HepG2 (cell line): ENCODE measurements at regions not wholly inside any gene's neighbourhood (a gene's known extent, or its start where the extent isn't known, plus 50 kb on each side); places are given as distances from the start of the nearest gene placed in this dataset.

ENCODE experiments used
- ATAC-seq: fragments of 200-7000 bp; cut with Tn5 transposase; 3 replicates; pipeline ENCODE4 v1.9.1; 2020; ENCODE audit warnings: mild to moderate bottlenecking, moderate library complexity
- BruUV-seq: library from RNA; stranded (reverse); fragments of 400-500 nt; replicated peaks from 2 replicates; lab custom pipeline; 2021; lab: Mats Ljungman, UMichigan
- CTCF ChIA-PET: fragments of 300-600 bp; formaldehyde crosslinking; extraction: SDS; loops from one replicate; lab custom pipeline; 2021; ENCODE audit warnings: low total read pairs, inconsistent platforms, low intra/inter-chr PET ratio; lab: Yijun Ruan, JAX
- POLR2A ChIA-PET: fragments of 350-600 bp; sonication (Branson Sonifier 250); formaldehyde crosslinking; loops from one replicate; lab custom pipeline; 2020; ENCODE audit warnings: antibody characterized with exemption, inconsistent platforms; lab: Yijun Ruan, JAX
- DNase-seq: peaks from one replicate; pipeline ENCODE4 v3.0.0-alpha.2; 2015; ENCODE audit warnings: low spot score
- FAIRE-seq: peaks from 3 replicates; lab custom pipeline; 2011; peaks lifted over from hg19 to GRCh38; lab: Jason Lieb, UNC
- H2AFZ ChIP-seq: one replicate; pipeline ENCODE4 v1.6.1; 2011; ENCODE audit warnings: low read length, inconsistent platforms
- H3K27ac ChIP-seq: fragments of 300-600 bp; 3 replicates; pipeline ENCODE4 v1.8.0; 2011; ENCODE audit warnings: mixed run types, mild to moderate bottlenecking, mixed read lengths, low read length, inconsistent platforms; ENCODE audit not compliant: insufficient read depth; ENCODE audit errors: extremely low read length
- H3K27me3 ChIP-seq, 2 experiments: fragments of 200-600 bp in 1 of 2; 2 replicates in 1 of 2; 3 replicates in 1 of 2; pipeline versions ENCODE4 v1.6.0 to v1.8.0; 2011; ENCODE audit warnings: low read length in 2 of 2, mild to moderate bottlenecking in 2 of 2, moderate library complexity in 2 of 2, inconsistent platforms in 1 of 2; ENCODE audit not compliant: insufficient read depth in 2 of 2, control insufficient read depth in 1 of 2
- H3K36me3 ChIP-seq, 2 experiments: fragments of 200-600 bp in 1 of 2; replicated peaks in 1 of 2; 2 replicates in 1 of 2; 3 replicates in 1 of 2; pipeline versions ENCODE4 v1.5.1 to v1.8.0; 2011; ENCODE audit warnings: low read length in 2 of 2, inconsistent platforms in 1 of 2; ENCODE audit not compliant: insufficient read depth in 2 of 2, control insufficient read depth in 1 of 2
- H3K4me1 ChIP-seq: 2 replicates; pipeline ENCODE4 v1.5.1; 2012; ENCODE audit warnings: low read length, inconsistent platforms; ENCODE audit not compliant: insufficient read depth
- H3K4me2 ChIP-seq: 2 replicates; pipeline ENCODE4 v1.6.0; 2011; ENCODE audit warnings: low read depth, low read length, inconsistent platforms
- H3K4me3 ChIP-seq, 3 experiments: fragments of 200-600 bp in 1 of 3; sonication (generic), shearing (Covaris generic) in 1 of 3; replicated peaks in 1 of 3; 2 replicates each; pipeline ENCODE4 v1.5.1; 2011 to 2016; ENCODE audit warnings: low read length in 3 of 3, inconsistent platforms in 2 of 3, low read depth in 2 of 3, mild to moderate bottlenecking in 2 of 3, control low read depth in 1 of 3, mixed read lengths in 1 of 3; ENCODE audit not compliant: insufficient read depth in 1 of 3
- H3K79me2 ChIP-seq: one replicate; pipeline ENCODE4 v1.6.1; 2011; ENCODE audit warnings: low read length, inconsistent platforms; ENCODE audit not compliant: insufficient read depth
- H3K9ac ChIP-seq: 2 replicates; pipeline ENCODE4 v1.6.0; 2011; ENCODE audit warnings: mild to moderate bottlenecking, low read depth, low read length, inconsistent platforms; ENCODE audit not compliant: insufficient read depth
- H3K9me3 ChIP-seq: 2 replicates; pipeline ENCODE4 v1.5.1; 2012; ENCODE audit warnings: mild to moderate bottlenecking, low read length
- H4K20me1 ChIP-seq: 2 replicates; pipeline ENCODE4 v1.6.0; 2011; ENCODE audit warnings: inconsistent platforms, mild to moderate bottlenecking, low read length, moderate library complexity; ENCODE audit not compliant: insufficient read depth
- ATRX ChIP-seq: sonication (generic); formaldehyde crosslinking; IDR thresholded peaks from 2 replicates; pipeline ENCODE4 v1.4.0; 2020; ENCODE audit warnings: missing genetic modification reagents, borderline replicate concordance
- CAMTA2 ChIP-seq: sonication (generic); formaldehyde crosslinking; IDR thresholded peaks from 2 replicates; pipeline ENCODE4 v1.4.0; 2020; ENCODE audit warnings: mild to moderate bottlenecking, missing genetic modification reagents, borderline replicate concordance
- DNMT1 ChIP-seq: sonication (generic); formaldehyde crosslinking; IDR thresholded peaks from 2 replicates; pipeline ENCODE4 v1.5.1; 2020; ENCODE audit warnings: mild to moderate bottlenecking, missing genetic modification reagents
- FIP1L1 ChIP-seq: fragments of 200-400 bp; formaldehyde crosslinking; IDR thresholded peaks from 2 replicates; pipeline ENCODE4 v1.6.1; 2018; ENCODE audit warnings: low read depth, mild to moderate bottlenecking, low read length, moderate library complexity, borderline replicate concordance; ENCODE audit not compliant: insufficient read depth
- HIVEP1 ChIP-seq: sonication (generic); formaldehyde crosslinking; IDR thresholded peaks from 2 replicates; pipeline ENCODE4 v1.4.0; 2020; ENCODE audit warnings: mild to moderate bottlenecking, missing genetic modification reagents
- KDM6A ChIP-seq: IDR thresholded peaks from 2 replicates; pipeline ENCODE4 v1.6.1; 2016; ENCODE audit warnings: low read depth
- MAFK ChIP-seq, 2 experiments: IDR thresholded peaks in 1 of 2; conservative IDR thresholded peaks in 1 of 2; 2 replicates each; pipeline ENCODE4 v1.6.1; 2011; ENCODE audit warnings: improper control_type of control experiment in 2 of 2, low read length in 2 of 2
- MEF2D ChIP-seq: sonication (generic); formaldehyde crosslinking; IDR thresholded peaks from 2 replicates; pipeline ENCODE4 v1.5.1; 2020; ENCODE audit warnings: mild to moderate bottlenecking, missing genetic modification reagents
- NR2F1 ChIP-seq, 2 experiments: fragments of 450-650 bp in 1 of 2; formaldehyde crosslinking in 1 of 2; IDR thresholded peaks; 2 replicates each; pipeline versions ENCODE4 v1.5.0 to v1.6.1; 2016 to 2020; ENCODE audit warnings: mild to moderate bottlenecking in 1 of 2, missing compliant biosample characterization in 1 of 2, missing genetic modification reagents in 1 of 2, moderate library complexity in 1 of 2
- PLSCR1 ChIP-seq: sonication (generic); formaldehyde crosslinking; IDR thresholded peaks from 2 replicates; pipeline ENCODE4 v1.5.0; 2020; ENCODE audit warnings: missing genetic modification reagents, mild to moderate bottlenecking, borderline replicate concordance
- PPARG ChIP-seq: conservative IDR thresholded peaks from 2 replicates; pipeline ENCODE4 v1.6.1; 2016; ENCODE audit warnings: missing biosample characterization, missing genetic modification reagents
- SAFB2 ChIP-seq: sonication (generic); formaldehyde crosslinking; IDR thresholded peaks from 2 replicates; pipeline ENCODE4 v1.5.1; 2020; ENCODE audit warnings: missing genetic modification reagents, low read depth, mild to moderate bottlenecking, borderline replicate concordance
- SKIL ChIP-seq: sonication (generic); formaldehyde crosslinking; IDR thresholded peaks from 2 replicates; pipeline ENCODE4 v1.8.0; 2022; ENCODE audit warnings: missing genetic modification reagents, mild to moderate bottlenecking, moderate library complexity, borderline replicate concordance
- TAF1 ChIP-seq: sonication (generic); formaldehyde crosslinking; IDR thresholded peaks from 2 replicates; pipeline ENCODE4 v1.4.0; 2020; ENCODE audit warnings: missing genetic modification reagents
- TCF12 ChIP-seq, 2 experiments: fragments of 450-650 bp in 1 of 2; sonication (generic) in 1 of 2; formaldehyde crosslinking in 1 of 2; IDR thresholded peaks; 2 replicates each; pipeline versions ENCODE4 v1.6.1 to v1.8.0; 2017 to 2022; ENCODE audit warnings: antibody characterized with exemption in 1 of 2, mild to moderate bottlenecking in 1 of 2, missing genetic modification reagents in 1 of 2, moderate library complexity in 1 of 2
- ZBTB21 ChIP-seq: sonication (generic); formaldehyde crosslinking; IDR thresholded peaks from 2 replicates; pipeline ENCODE4 v1.4.0; 2020; ENCODE audit warnings: missing genetic modification reagents
- ZBTB46 ChIP-seq: sonication (generic); formaldehyde crosslinking; IDR thresholded peaks from 2 replicates; pipeline ENCODE4 v1.4.0; 2020; ENCODE audit warnings: mild to moderate bottlenecking, missing genetic modification reagents, borderline replicate concordance
- ZEB1 ChIP-seq: IDR thresholded peaks from 2 replicates; pipeline ENCODE4 v1.6.1; 2012; ENCODE audit warnings: mild to moderate bottlenecking, low read depth, inconsistent platforms; ENCODE audit not compliant: insufficient replicate concordance
- ZNF234 ChIP-seq: sonication (generic); formaldehyde crosslinking; conservative IDR thresholded peaks from 2 replicates; pipeline ENCODE4 v1.5.1; 2020; ENCODE audit warnings: mild to moderate bottlenecking, missing genetic modification reagents
- ZNF317 ChIP-seq: sonication (generic); formaldehyde crosslinking; IDR thresholded peaks from 2 replicates; pipeline ENCODE4 v1.5.0; 2020; ENCODE audit warnings: mild to moderate bottlenecking, missing genetic modification reagents
- WGBS: methylation state at CpG from one replicate; pipeline ENCODE4 v1.1.6; 2017; ENCODE audit warnings: low lambda C conversion rate; 5-methylcytosine and 5-hydroxymethylcytosine counted together
- in situ Hi-C: cut with HindIII; loops from 2 replicates; pipeline ENCODE4 v1.10.0; 2017; ENCODE audit warnings: low pct_unique_long_range_greater_than_20kb; ENCODE audit not compliant: extremely low pct_ligation_motif_present
- intact Hi-C: fragments of 100-400 bp; cut with micrococcal nuclease; formaldehyde crosslinking; loops from one replicate; pipeline ENCODE4 v1.10.0; 2022; ENCODE audit not compliant: unreplicated experiment

- no peak for FAIRE-seq
- 33% methylated on average over 4 of the region's 4 CpGs for WGBS
- TF ChIP-seq ZBTB46 (CRISPR knock-in tag) (no peak), ATRX (CRISPR knock-in tag) (no peak), NR2F1 (CRISPR knock-in tag; IDR thresholded peaks at IDR 0.05) (no peak), DNMT1 (CRISPR knock-in tag) (no peak), KDM6A (CRISPR knock-in tag) (no peak), HIVEP1 (no peak), ZNF234 (no peak), ZBTB21 (CRISPR knock-in tag) (no peak), ZNF317 (CRISPR knock-in tag) (no peak), ZEB1 (no peak), FIP1L1 (no peak), PLSCR1 (CRISPR knock-in tag) (no peak), TAF1 (CRISPR knock-in tag) (no peak), SKIL (CRISPR knock-in tag) (no peak), MAFK (conservative IDR thresholded peaks at IDR 0.05 in 1 of 2, IDR thresholded peaks at IDR 0.05 in 1 of 2; ENCODE audit: low read length in 2 of 2) (no peak), SAFB2 (no peak), TCF12 (IDR thresholded peaks at IDR 0.05) (no peak), TCF12 (CRISPR knock-in tag; IDR thresholded peaks at IDR 0.05) (no peak), PPARG (CRISPR knock-in tag) (no peak), CAMTA2 (no peak), MEF2D (CRISPR knock-in tag) (no peak)
Observed at GRCh38 chrX:121160987-121161386, 113.6 kb downstream of the GLUD2 start.

More at GRCh38 chrX:121160987-121161386, 113.6 kb downstream of the GLUD2 start:
- CTCF ChIA-PET: no interaction called here
- POLR2A ChIA-PET: no interaction called here
- intact Hi-C loops: no loop called here
- BruUV-seq: no TSS peak
- ATAC-seq (no peak), DNase-seq (no peak)
- H3K27me3 ChIP-seq: no peaks in the 10 kb centered on the region
- H2AFZ ChIP-seq: no peak overlapping the region
- no peak overlapping the region for H3K27ac ChIP-seq
- H3K9ac ChIP-seq: no peak overlapping the region
- no peak overlapping the region for H3K4me2 ChIP-seq
- in situ Hi-C loops: no loop called here
- no peaks in the 10 kb centered on the region for H3K4me1 ChIP-seq
- H3K79me2 ChIP-seq: no peaks in the 10 kb centered on the region
- H3K4me3 ChIP-seq: no peak overlapping the region
- H3K9me3 ChIP-seq: no peaks in the 10 kb centered on the region
- no peaks in the 10 kb centered on the region for H3K36me3 ChIP-seq
- no peaks in the 10 kb centered on the region for H4K20me1 ChIP-seq
